Heart left ventricle (tissue), 16 donors: ENCODE measurements at regions not wholly inside any gene's neighbourhood (a gene's known extent, or its start where the extent isn't known, plus 50 kb on each side); places are given as distances from the start of the nearest gene placed in this dataset.
A peak's percentile ranks its signal among the peaks of the same experiment; 100 is the strongest.

Experiments
- ATAC-seq, 4 donors: fragments of 200-7000 bp; cut with Tn5 transposase; one replicate each; pipeline ENCODE4 v1.9.1; 2020 to 2022; ENCODE audit warnings: moderate library complexity in 4 of 4, mild to moderate bottlenecking in 3 of 4, moderate number of reproducible peaks in 1 of 4
- DNase-seq, 5 donors: peaks; one replicate each; pipeline ENCODE4 v3.0.0-alpha.2; 2020
- H3K27ac ChIP-seq, 12 donors: fragments of 200-600 bp; sonication (generic) in 4 of 12; one replicate each; pipeline versions ENCODE4 v1.5.0 to v1.8.0; 2016 to 2022; ENCODE audit warnings: mild to moderate bottlenecking in 2 of 12
- H3K27me3 ChIP-seq, 9 donors: fragments of 200-600 bp; sonication (generic) in 2 of 9; one replicate each; pipeline versions ENCODE4 v1.5.1 to v1.8.0; 2016 to 2022; ENCODE audit warnings: mild to moderate bottlenecking in 3 of 9
- H3K36me3 ChIP-seq, 9 donors: fragments of 200-600 bp; sonication (generic) in 2 of 9; one replicate each; pipeline versions ENCODE4 v1.5.0 to v1.8.0; 2018 to 2022; ENCODE audit warnings: mild to moderate bottlenecking in 2 of 9
- H3K4me1 ChIP-seq, 12 donors: fragments of 200-600 bp; sonication (generic) in 4 of 12; one replicate each; pipeline versions ENCODE4 v1.5.0 to v1.8.0; 2016 to 2022; ENCODE audit warnings: mild to moderate bottlenecking in 3 of 12
- H3K4me3 ChIP-seq, 12 donors: fragments of 200-600 bp; sonication (generic) in 4 of 12; one replicate each; pipeline versions ENCODE4 v1.5.0 to v1.8.0; 2017 to 2022; ENCODE audit warnings: mild to moderate bottlenecking in 9 of 12, moderate library complexity in 4 of 12
- H3K9me3 ChIP-seq, 12 donors: fragments of 200-600 bp; sonication (generic) in 4 of 12; one replicate each; pipeline versions ENCODE4 v1.5.0 to v1.8.0; 2016 to 2022; ENCODE audit warnings: mild to moderate bottlenecking in 1 of 12
- POLR2A ChIP-seq, 2 donors: fragments of 450-650 bp; IDR thresholded peaks; one replicate each; pipeline ENCODE4 v1.6.1; 2017; ENCODE audit warnings: antibody characterized with exemption in 2 of 2, mild to moderate bottlenecking in 2 of 2, moderate library complexity in 2 of 2
- WGBS, 4 donors: extraction: QIAGEN DNeasy Blood & Tissue Kit in 2 of 4; methylation state at CpG; one replicate each; pipeline versions ENCODE4 v1.1.5 to v1.1.7; 2013 to 2018; 5-methylcytosine and 5-hydroxymethylcytosine counted together
- intact Hi-C, 10 donors: fragments of 100-400 bp; cut with DNase I; formaldehyde crosslinking; loops; one replicate each; pipeline versions ENCODE4 v1.11.1 to v1.14.2; 2022
- TF ChIP-seq, protein P1 (sequence below), 12 donors: fragments of 200-600 bp; sonication (generic) in 4 of 12; IDR thresholded peaks; one replicate each; pipeline versions ENCODE4 v1.5.0 to v1.8.0; 2018 to 2022; ENCODE audit warnings: antibody characterized with exemption in 12 of 12, mild to moderate bottlenecking in 5 of 12
- donor health status: ischemic (EF 13 %, LVEDD 7.1; RV severe dilation, severe dysfunction).
- donor health status: healthy with polysubstance abuse.
- donor health status: DM: no; HTN: yes; CAD: no.
- donor health status: DM: no; HTN: no; CAD: no.
- donor health status: ischemic (EF 25% LVEDD 6.9; RV normal size, moderate dysfunction).
- donor health status: ischemic (EF 25% LVEDD 5.7; RV mildly dilated, moderate dysfunction).
- donor health status: healthy.
- donor health status: DM: yes; HTN: yes; CAD: no.
- donor health status: ischemic (EF 35%, LVEDD 5.7; RV mildly dilated, moderate dysfunction).
- donor health status: nonischemic (EF 11% LVEDD 7.7; RV severe dilation, severe dysfunction).
- donor health status: DM: yes; HTN: yes; CAD: no.
- donor health status: PGD.
- donor health status: ischemic (EF 29% LVEDD 5.4; RV normal size, mild dysfunction).
- donor health status: nonischemic (EF 23%, LVEDD 6.1; RV moderate dilation, normal function).

DNA sequence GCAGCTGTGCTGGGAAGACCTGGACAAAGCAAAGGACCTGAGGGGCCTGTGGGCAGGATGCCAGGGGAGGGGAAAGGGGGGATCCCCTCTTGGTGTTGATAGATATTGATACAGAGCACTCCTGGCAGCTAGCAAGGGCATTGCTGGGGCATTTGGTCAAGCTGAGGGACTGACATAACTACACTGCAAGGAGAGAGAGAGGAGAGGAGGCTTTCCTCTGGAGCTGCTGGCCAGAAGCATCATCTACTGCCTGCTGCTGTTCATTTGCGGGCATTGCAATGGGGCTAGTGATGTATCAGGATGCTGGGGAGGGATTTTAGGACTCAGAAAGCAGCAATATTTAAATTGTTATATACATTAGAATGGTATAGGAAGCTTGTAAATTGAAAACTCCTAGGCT, 142.0 kb downstream of the ZNF648 start:
- Histone ChIP-seq H3K27ac (no peak overlapping the region), H3K4me3 (no peak overlapping the region), H3K4me1 (no peaks in the 10 kb centered on the region), H3K27me3 (peaks cover 0 to 7% (median 0%) of the 10 kb centered on the region in 9 donors), H3K9me3 (peaks cover 0 to 14% (median 0%) of the 10 kb centered on the region in 12 donors), H3K36me3 (no peaks in the 10 kb centered on the region)
- TF ChIP-seq, protein P1, sequence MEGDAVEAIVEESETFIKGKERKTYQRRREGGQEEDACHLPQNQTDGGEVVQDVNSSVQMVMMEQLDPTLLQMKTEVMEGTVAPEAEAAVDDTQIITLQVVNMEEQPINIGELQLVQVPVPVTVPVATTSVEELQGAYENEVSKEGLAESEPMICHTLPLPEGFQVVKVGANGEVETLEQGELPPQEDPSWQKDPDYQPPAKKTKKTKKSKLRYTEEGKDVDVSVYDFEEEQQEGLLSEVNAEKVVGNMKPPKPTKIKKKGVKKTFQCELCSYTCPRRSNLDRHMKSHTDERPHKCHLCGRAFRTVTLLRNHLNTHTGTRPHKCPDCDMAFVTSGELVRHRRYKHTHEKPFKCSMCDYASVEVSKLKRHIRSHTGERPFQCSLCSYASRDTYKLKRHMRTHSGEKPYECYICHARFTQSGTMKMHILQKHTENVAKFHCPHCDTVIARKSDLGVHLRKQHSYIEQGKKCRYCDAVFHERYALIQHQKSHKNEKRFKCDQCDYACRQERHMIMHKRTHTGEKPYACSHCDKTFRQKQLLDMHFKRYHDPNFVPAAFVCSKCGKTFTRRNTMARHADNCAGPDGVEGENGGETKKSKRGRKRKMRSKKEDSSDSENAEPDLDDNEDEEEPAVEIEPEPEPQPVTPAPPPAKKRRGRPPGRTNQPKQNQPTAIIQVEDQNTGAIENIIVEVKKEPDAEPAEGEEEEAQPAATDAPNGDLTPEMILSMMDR (IDR thresholded peaks at IDR 0.05): no peak
- TF ChIP-seq POLR2A (IDR thresholded peaks at IDR 0.05): no peak
- 85 to 100% (median 88%) methylated on average over 1 of the region's 1 CpG for WGBS, 4 donors
- no peak for ATAC-seq
- DNase-seq: no peak
- intact Hi-C loops: no loop called here

DNA sequence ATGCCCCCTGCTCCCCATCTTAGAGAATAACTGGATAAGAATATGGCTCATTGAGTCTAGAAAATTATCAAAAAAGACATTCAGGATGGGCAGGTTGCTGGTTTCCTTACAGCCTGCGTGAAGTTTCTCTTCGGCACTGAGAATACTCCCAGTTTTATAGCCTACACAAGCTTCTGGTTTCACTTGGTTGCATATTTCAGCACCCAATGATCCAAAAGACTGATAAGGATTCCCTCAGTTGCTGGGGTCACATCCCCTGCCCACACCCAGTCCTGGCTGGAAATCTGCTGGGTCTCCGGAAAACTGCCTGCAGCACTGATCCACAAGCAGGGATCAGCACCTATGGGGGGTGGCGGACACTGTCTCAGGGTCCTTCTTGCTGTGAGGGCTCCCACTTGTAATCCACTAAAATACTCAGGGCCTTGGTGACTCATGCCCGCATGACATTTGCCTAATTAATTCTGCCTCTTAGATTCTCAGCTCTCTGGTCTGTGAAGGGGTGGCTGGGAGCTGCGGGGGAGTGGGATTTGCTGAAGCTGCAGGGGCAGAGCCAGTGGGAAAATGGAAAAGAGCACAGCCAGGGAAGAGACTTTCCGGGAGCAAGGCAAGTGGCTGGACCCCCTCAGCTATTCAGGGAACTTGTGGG, 142.5 kb downstream of the ZNF648 start:
- DNase-seq: no peak
- 52 to 64% (median 55%) methylated on average over 7 of the region's 7 CpGs for WGBS, 4 donors
- intact Hi-C loops: no loop called here
- ATAC-seq: no peak
- TF ChIP-seq, protein P1 (IDR thresholded peaks at IDR 0.05): no peak
- TF ChIP-seq POLR2A (IDR thresholded peaks at IDR 0.05): no peak
- H3K4me1 ChIP-seq: no peaks in the 10 kb centered on the region
- H3K4me3 ChIP-seq: no peak overlapping the region
- H3K27ac ChIP-seq: no peak overlapping the region
- peaks cover 0 to 7% (median 0%) of the 10 kb centered on the region in 9 donors for H3K27me3 ChIP-seq
- no peaks in the 10 kb centered on the region for H3K36me3 ChIP-seq
- peaks cover 0 to 12% (median 0%) of the 10 kb centered on the region in 12 donors for H3K9me3 ChIP-seq

DNA sequence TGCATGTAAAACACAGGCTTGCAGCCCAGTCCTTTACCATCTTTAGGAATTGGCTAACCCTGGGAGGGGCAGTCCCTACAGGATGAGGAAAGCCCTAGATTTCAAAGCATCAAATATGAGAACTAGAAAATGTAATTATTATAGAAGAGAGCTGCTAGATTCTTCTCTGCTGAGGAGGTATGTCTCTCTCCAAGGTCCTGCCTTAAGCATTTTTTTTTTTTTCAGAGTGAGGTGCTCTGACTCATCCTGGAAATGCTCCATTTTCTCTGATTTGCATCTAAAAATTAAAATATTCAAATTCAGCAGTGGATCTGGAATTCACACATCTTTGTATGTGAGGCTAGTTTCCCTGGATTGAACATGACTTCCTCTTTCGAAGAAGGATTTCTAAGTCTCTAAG, 149.8 kb downstream of the ZNF648 start:
- no peaks in the 10 kb centered on the region for H3K4me1 ChIP-seq
- no peaks in the 10 kb centered on the region for H3K36me3 ChIP-seq
- intact Hi-C loops: no loop called here
- H3K4me3 ChIP-seq: no peak overlapping the region
- no peak overlapping the region for H3K27ac ChIP-seq
- TF ChIP-seq POLR2A (IDR thresholded peaks at IDR 0.05): no peak
- TF ChIP-seq, protein P1 (IDR thresholded peaks at IDR 0.05): no peak
- no peaks in the 10 kb centered on the region for H3K9me3 ChIP-seq
- peaks cover 0 to 6% (median 0%) of the 10 kb centered on the region in 9 donors for H3K27me3 ChIP-seq
- 78 to 91% (median 90%) methylated on average over 1 of the region's 1 CpG for WGBS, 4 donors
- DNase-seq (no peak), ATAC-seq (no peak)

DNA sequence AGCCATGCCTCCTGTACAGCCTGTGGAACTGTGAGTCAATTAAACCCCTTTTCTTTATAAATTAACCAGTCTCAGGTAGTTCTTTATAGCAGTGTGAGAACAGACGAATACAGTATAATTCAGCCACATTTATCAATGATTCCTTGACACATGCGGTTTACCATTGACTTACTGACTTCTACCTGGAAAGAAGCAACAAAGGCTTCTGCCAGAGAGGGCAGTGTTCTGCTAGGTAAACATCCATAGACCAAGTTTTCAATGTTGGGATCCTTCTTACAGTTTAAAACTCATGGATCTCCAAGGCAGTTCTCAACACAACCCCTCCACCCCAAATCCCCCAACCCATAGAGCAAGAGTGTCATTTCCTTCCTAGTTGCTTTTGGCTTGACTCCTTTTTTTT, 150.6 kb downstream of the ZNF648 start:
- Histone ChIP-seq H3K4me3 (no peak overlapping the region), H3K36me3 (no peaks in the 10 kb centered on the region), H3K4me1 (no peaks in the 10 kb centered on the region), H3K9me3 (no peaks in the 10 kb centered on the region), H3K27ac (no peak overlapping the region), H3K27me3 (peaks cover 0 to 6% (median 0%) of the 10 kb centered on the region in 9 donors)
- ATAC-seq (no peak), DNase-seq (no peak)
- WGBS, 4 donors: 60 to 83% (median 66%) methylated on average over 2 of the region's 2 CpGs
- TF ChIP-seq POLR2A (IDR thresholded peaks at IDR 0.05): no peak
- TF ChIP-seq, protein P1 (IDR thresholded peaks at IDR 0.05): peak in 3 of 12 donors; percentile 17 to 24 (median 19)
- intact Hi-C loops: no loop called here
